Activated gamma-delta T cell treated with Interleukin-2 at 50 U/mL for 16 hours (primary cell): ENCODE measurements at regions not wholly inside any gene's neighbourhood (a gene's known extent, or its start where the extent isn't known, plus 50 kb on each side); places are given as distances from the start of the nearest gene placed in this dataset.
"Not testable (repeated sequence)": the region's sequence is repeated elsewhere in the genome, so short reads cannot be mapped to it uniquely, and the experiment has no call there.

Experiments
- DNase-seq: peaks from one replicate; pipeline ENCODE4 v3.0.0-alpha.2; 2020

- no peak for DNase-seq
These were observed 413.4 kb upstream of the ADAMTS5 start for GRCh38 chr21:27380303-27380702.

- DNase-seq, result no peak
These were observed 412.5 kb upstream of the ADAMTS5 start for GRCh38 chr21:27379354-27379753.

GRCh38 chr21:27372381-27372780 is 405.5 kb upstream of the ADAMTS5 start:
- DNase-seq, result no peak

- no peak for DNase-seq
These were observed 405.1 kb upstream of the ADAMTS5 start for GRCh38 chr21:27371975-27372331.

GRCh38 chr21:27371115-27371974 is 404.5 kb upstream of the ADAMTS5 start:
- no peak for DNase-seq

- no peak for DNase-seq
These were observed 403.2 kb upstream of the ADAMTS5 start for GRCh38 chr21:27369978-27370571.

GRCh38 chr21:27369234-27369633 is 402.3 kb upstream of the ADAMTS5 start:
- no peak for DNase-seq

- no peak for DNase-seq
These were observed 399.9 kb upstream of the ADAMTS5 start for GRCh38 chr21:27366646-27367235.

GRCh38 chr21:27366036-27366435 is 399.1 kb upstream of the ADAMTS5 start:
- no peak for DNase-seq

- no peak for DNase-seq
These were observed 398.5 kb upstream of the ADAMTS5 start for GRCh38 chr21:27365394-27365793.

- no peak for DNase-seq
These were observed 397.0 kb upstream of the ADAMTS5 start for GRCh38 chr21:27363719-27364477.

GRCh38 chr21:27362249-27362648 is 395.4 kb upstream of the ADAMTS5 start:
- no peak for DNase-seq

- no peak for DNase-seq
These were observed 392.3 kb upstream of the ADAMTS5 start for GRCh38 chr21:27359141-27359540.

GRCh38 chr21:27352885-27353284 is 386.0 kb upstream of the ADAMTS5 start:
- DNase-seq, result no peak

GRCh38 chr21:27346041-27346448 is 379.2 kb upstream of the ADAMTS5 start:
- DNase-seq, result no peak

GRCh38 chr21:27339902-27340301 is 373.0 kb upstream of the ADAMTS5 start:
- DNase-seq, result no peak

GRCh38 chr21:27338007-27338406 is 371.1 kb upstream of the ADAMTS5 start:
- not testable (repeated sequence) for DNase-seq

- no peak for DNase-seq
These were observed 366.2 kb upstream of the ADAMTS5 start for GRCh38 chr21:27333096-27333495.

GRCh38 chr21:27329255-27329851 is 362.5 kb upstream of the ADAMTS5 start:
- no peak for DNase-seq

GRCh38 chr21:27326301-27326700 is 359.4 kb upstream of the ADAMTS5 start:
- no peak for DNase-seq

- no peak for DNase-seq
These were observed 356.4 kb upstream of the ADAMTS5 start for GRCh38 chr21:27323331-27323730.

GRCh38 chr21:27321791-27322190 is 354.9 kb upstream of the ADAMTS5 start:
- DNase-seq, result no peak

- no peak for DNase-seq
These were observed 354.0 kb upstream of the ADAMTS5 start for GRCh38 chr21:27320868-27321267.
